PC-3 (cell line): ENCODE measurements at regions not wholly inside any gene's neighbourhood (a gene's known extent, or its start where the extent isn't known, plus 50 kb on each side); places are given as distances from the start of the nearest gene placed in this dataset.

Experiments used
- ATAC-seq: fragments of 200-7000 bp; cut with Tn5 transposase; 2 replicates; pipeline ENCODE4 v1.9.1; 2020; ENCODE audit warnings: mild to moderate bottlenecking, moderate library complexity
- BruUV-seq: library from RNA; stranded (reverse); fragments of 400-500 nt; replicated peaks from 2 replicates; lab custom pipeline; 2021; lab: Mats Ljungman, UMichigan
- CTCF ChIA-PET: fragments of 300-600 bp; sonication (Branson Sonifier 250); formaldehyde crosslinking; loops from one replicate; lab custom pipeline; 2022; ENCODE audit warnings: antibody characterized with exemption; lab: Charles Lee
- POLR2A ChIA-PET: fragments of 300-600 bp; sonication (Branson Sonifier 250); formaldehyde crosslinking; loops from one replicate; lab custom pipeline; 2022; ENCODE audit warnings: antibody characterized with exemption; ENCODE audit not compliant: unreplicated experiment; lab: Charles Lee
- DNase-seq: peaks from one replicate; pipeline ENCODE4 v3.0.0-alpha.2; 2015
- H2AFZ ChIP-seq: fragments of 300-600 bp; sonication (generic); 2 replicates; pipeline ENCODE4 v1.6.0; 2016; ENCODE audit warnings: antibody characterized with exemption, low read length
- H3F3A ChIP-seq: fragments of 300-600 bp; sonication (generic); one replicate; pipeline ENCODE4 v1.6.0; 2017; ENCODE audit warnings: antibody characterized with exemption, low read length, control low read depth, mild to moderate bottlenecking; ENCODE audit not compliant: unreplicated experiment
- H3K27ac ChIP-seq: fragments of 300-600 bp; sonication (generic); 2 replicates; pipeline ENCODE4 v1.5.1; 2016; ENCODE audit warnings: mild to moderate bottlenecking, low read length
- H3K27me3 ChIP-seq: fragments of 300-600 bp; sonication (generic); 2 replicates; pipeline ENCODE4 v1.6.1; 2016; ENCODE audit warnings: low read length, mixed read lengths
- H3K36me3 ChIP-seq: fragments of 300-600 bp; sonication (generic); 2 replicates; pipeline ENCODE4 v1.6.1; 2016; ENCODE audit warnings: low read depth, mixed run types, low read length, mixed read lengths
- H3K4me1 ChIP-seq: fragments of 300-600 bp; sonication (generic); 2 replicates; pipeline ENCODE4 v1.5.1; 2016; ENCODE audit warnings: low read length; ENCODE audit not compliant: insufficient read depth
- H3K4me2 ChIP-seq: fragments of 300-600 bp; sonication (generic); 2 replicates; pipeline ENCODE4 v1.6.0; 2016; ENCODE audit warnings: low read length
- H3K4me3 ChIP-seq: fragments of 300-600 bp; sonication (generic); 2 replicates; pipeline ENCODE4 v1.5.1; 2016; ENCODE audit warnings: mild to moderate bottlenecking, low read length, mixed read lengths
- H3K79me2 ChIP-seq: fragments of 300-600 bp; sonication (generic); 2 replicates; pipeline ENCODE4 v1.6.1; 2017; ENCODE audit warnings: low read length, mixed read lengths
- H3K9ac ChIP-seq: fragments of 300-600 bp; sonication (generic); 2 replicates; pipeline ENCODE4 v1.6.0; 2016; ENCODE audit warnings: mild to moderate bottlenecking, low read length
- H3K9me2 ChIP-seq: fragments of 300-600 bp; sonication (generic); replicated peaks from 2 replicates; pipeline ENCODE4 v1.6.1; 2016; ENCODE audit warnings: mixed run types, low read length, mixed read lengths
- H3K9me3 ChIP-seq: fragments of 300-600 bp; sonication (generic); 2 replicates; pipeline ENCODE4 v1.6.1; 2016; ENCODE audit warnings: low read length, mixed read lengths
- H4K20me1 ChIP-seq: fragments of 300-600 bp; sonication (generic); 2 replicates; pipeline ENCODE4 v1.6.1; 2016; ENCODE audit warnings: low read length, mixed read lengths
- CTCF ChIP-seq: fragments of 300-600 bp; sonication (generic); conservative IDR thresholded peaks from 2 replicates; pipeline ENCODE4 v1.5.1; 2017; ENCODE audit warnings: antibody characterized with exemption, low read depth, mild to moderate bottlenecking, low read length
- EZH2 ChIP-seq: fragments of 300-600 bp; sonication (generic); IDR thresholded peaks from one replicate; pipeline ENCODE4 v1.6.1; 2017; ENCODE audit warnings: antibody characterized with exemption, mild to moderate bottlenecking, low read length; ENCODE audit not compliant: unreplicated experiment
- EZH2phosphoT487 ChIP-seq: fragments of 300-600 bp; sonication (generic); IDR thresholded peaks from 2 replicates; pipeline ENCODE4 v1.6.1; 2018; ENCODE audit warnings: mild to moderate bottlenecking, antibody characterized with exemption, low read length, borderline replicate concordance
- intact Hi-C: fragments of 100-400 bp; cut with micrococcal nuclease; formaldehyde crosslinking; loops from 2 replicates; pipeline ENCODE4 v1.9.0; 2023

- no peak overlapping the region for H2AFZ ChIP-seq
- no TSS peak for BruUV-seq
- intact Hi-C loops: no loop called here
- no peak overlapping the region for H3K4me2 ChIP-seq
- H3K27ac ChIP-seq: no peak overlapping the region
- no peaks in the 10 kb centered on the region for H3K9me2 ChIP-seq
- no peaks in the 10 kb centered on the region for H3K9me3 ChIP-seq
- H3F3A ChIP-seq: no peaks in the 10 kb centered on the region
- no peaks in the 10 kb centered on the region for H4K20me1 ChIP-seq
- peak; percentile 38 for DNase-seq
- CTCF ChIA-PET: interaction anchor here (0.6 kb wide), 2 partner anchors 710 to 721 kb away, joined by 5 to 7 read pairs; no protein-coding TSS in a partner anchor
- H3K36me3 ChIP-seq: no peaks in the 10 kb centered on the region
- H3K27me3 ChIP-seq: no peaks in the 10 kb centered on the region; the same call in 1 of the 2 replicates
- ATAC-seq: 0 out of 2 replicates have a peak, but pooled peaks have one; percentile 27
- H3K4me3 ChIP-seq: no peak overlapping the region
- no peaks in the 10 kb centered on the region for H3K79me2 ChIP-seq
- POLR2A ChIA-PET: no interaction called here
- no peak overlapping the region for H3K9ac ChIP-seq
- TF ChIP-seq CTCF (peak; percentile 50), EZH2 (no peak), EZH2phosphoT487 (no peak)
- no peaks in the 10 kb centered on the region for H3K4me1 ChIP-seq
These were observed 138.7 kb upstream of the E2F7 start for GRCh38 chr12:77204083-77204482.

GRCh38 chr12:77202457-77203060 lies 137.2 kb upstream of the E2F7 start:
- Histone ChIP-seq H4K20me1 (no peaks in the 10 kb centered on the region), H3K9me3 (no peaks in the 10 kb centered on the region), H3F3A (no peaks in the 10 kb centered on the region), H2AFZ (no peak overlapping the region), H3K4me3 (no peak overlapping the region), H3K27me3 (no peaks in the 10 kb centered on the region; the same call in 1 of the 2 replicates), H3K9ac (no peak overlapping the region), H3K36me3 (no peaks in the 10 kb centered on the region), H3K79me2 (no peaks in the 10 kb centered on the region), H3K9me2 (no peaks in the 10 kb centered on the region), H3K27ac (no peak overlapping the region), H3K4me2 (no peak overlapping the region), H3K4me1 (no peaks in the 10 kb centered on the region)
- ChIA-PET CTCF (no interaction called here), POLR2A (interaction anchor here (0.6 kb wide), 1 partner anchor 437 kb away, joined by 3 read pairs; no protein-coding TSS in a partner anchor)
- BruUV-seq: no TSS peak
- TF ChIP-seq EZH2phosphoT487 (no peak), CTCF (no peak), EZH2 (no peak)
- intact Hi-C loops: no loop called here
- DNase-seq (no peak), ATAC-seq (no peak)

GRCh38 chr12:77189901-77190416 lies 124.6 kb upstream of the E2F7 start:
- Histone ChIP-seq H3K4me3 (no peak overlapping the region), H3K4me1 (no peaks in the 10 kb centered on the region), H3F3A (no peaks in the 10 kb centered on the region), H3K9ac (no peak overlapping the region), H3K27me3 (peaks cover 27% of the 10 kb centered on the region), H4K20me1 (no peaks in the 10 kb centered on the region), H3K9me2 (no peaks in the 10 kb centered on the region), H3K79me2 (no peaks in the 10 kb centered on the region), H3K36me3 (no peaks in the 10 kb centered on the region), H3K4me2 (no peak overlapping the region), H2AFZ (no peak overlapping the region), H3K27ac (no peak overlapping the region), H3K9me3 (no peaks in the 10 kb centered on the region)
- POLR2A ChIA-PET: no interaction called here
- DNase-seq (no peak), ATAC-seq (no peak)
- BruUV-seq: no TSS peak
- intact Hi-C loops: no loop called here
- no peak for TF ChIP-seq EZH2
- no peak for TF ChIP-seq CTCF
- TF ChIP-seq EZH2phosphoT487: no peak
- CTCF ChIA-PET: no interaction called here
